HL-60/S4 treated with retinoic acid at 250 ng/mL for 4 days and 3 days (cell line): ENCODE measurements at regions not wholly inside any gene's neighbourhood (a gene's known extent, or its start where the extent isn't known, plus 50 kb on each side); places are given as distances from the start of the nearest gene placed in this dataset.
"Not testable (repeated sequence)": the region's sequence is repeated elsewhere in the genome, so short reads cannot be mapped to it uniquely, and the experiment has no call there.

Source experiments
- in situ Hi-C: fragments of 300-500 bp; cut with MboI; formaldehyde crosslinking; loops from 2 replicates; pipeline ENCODE4 v1.7.0; 2022; ENCODE audit warnings: low sequenced_read_pairs

DNA sequence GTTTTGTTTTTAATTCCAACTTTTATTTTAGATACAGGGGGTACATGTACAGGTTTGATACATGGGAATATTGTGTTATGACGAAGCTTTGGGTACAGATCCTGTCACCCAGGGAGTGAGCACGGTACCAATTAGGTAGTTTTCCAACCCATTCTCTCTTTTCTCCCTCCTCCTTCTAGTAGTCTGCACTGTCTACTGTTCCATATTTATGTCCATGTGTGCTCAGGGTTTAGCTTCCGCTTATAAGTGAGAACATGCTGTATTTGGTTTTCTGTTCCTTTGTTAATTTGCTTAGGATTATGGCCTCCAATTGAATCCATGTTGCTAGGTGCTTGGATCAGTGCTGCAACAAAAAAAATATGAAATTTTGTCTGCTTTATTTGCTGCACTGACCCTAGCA is 659.3 kb upstream of the TMEFF2 start:
- in situ Hi-C loops, result no loop called here

DNA sequence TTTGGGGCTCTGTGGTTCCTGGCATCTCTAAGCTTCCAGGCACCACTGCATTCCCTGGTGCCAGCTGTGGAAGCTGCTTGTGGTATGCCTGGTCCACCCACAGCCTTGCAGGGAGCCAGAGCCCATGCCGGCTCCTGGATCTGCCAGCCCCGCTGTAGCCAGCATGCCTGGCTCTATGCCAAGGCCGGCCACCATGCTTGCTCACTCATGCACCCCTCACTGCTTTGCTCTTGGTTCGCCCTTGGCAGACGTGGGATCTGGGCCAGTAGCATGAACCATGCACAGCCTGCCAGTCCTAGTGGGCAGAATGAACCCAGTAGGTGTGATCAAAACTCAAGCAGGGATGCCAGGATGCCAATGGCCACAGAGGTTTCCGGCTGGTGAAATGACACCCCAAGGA is 634.2 kb upstream of the TMEFF2 start:
- in situ Hi-C loops, result no loop called here

DNA sequence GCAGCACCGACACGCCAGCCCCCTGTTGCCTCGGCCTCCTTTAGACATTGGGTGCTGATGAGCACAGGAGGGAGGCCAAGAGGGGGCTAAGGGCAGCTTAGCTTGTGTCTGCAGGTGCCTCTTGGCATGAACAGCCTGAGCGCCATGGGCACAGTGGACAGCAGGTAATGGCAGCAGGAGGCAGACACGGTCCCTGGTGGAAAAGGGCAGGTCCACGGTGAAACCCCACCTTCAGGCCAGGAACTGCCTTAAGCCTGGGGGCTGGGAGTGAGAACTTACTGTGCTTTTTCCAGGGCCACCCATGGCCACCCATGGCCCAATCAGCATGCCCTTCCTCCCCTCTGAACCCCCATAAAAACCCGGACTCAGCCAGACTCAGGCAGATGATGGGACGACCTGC is 633.4 kb upstream of the TMEFF2 start:
- in situ Hi-C loops, result no loop called here

DNA sequence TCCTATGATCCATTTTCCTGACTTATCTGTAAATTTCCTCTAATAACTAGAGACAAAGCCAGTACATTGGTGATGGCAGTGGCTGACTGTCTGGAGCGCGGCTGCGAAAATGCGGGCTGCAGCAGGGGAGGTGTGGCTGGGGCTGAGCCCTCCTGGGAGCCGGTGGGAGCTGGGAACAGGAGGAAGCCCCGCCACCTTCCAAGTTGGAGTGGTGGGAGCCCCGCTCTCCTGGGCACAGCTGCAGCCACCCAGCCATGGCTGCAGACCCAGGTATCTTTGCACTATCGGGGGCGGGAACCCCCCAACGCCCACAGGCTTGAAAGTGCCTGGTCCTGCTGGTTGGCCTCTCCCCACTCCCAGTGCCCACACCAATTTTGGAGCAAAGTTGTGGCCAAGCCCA is 633.0 kb upstream of the TMEFF2 start:
- in situ Hi-C loops, result no loop called here

DNA sequence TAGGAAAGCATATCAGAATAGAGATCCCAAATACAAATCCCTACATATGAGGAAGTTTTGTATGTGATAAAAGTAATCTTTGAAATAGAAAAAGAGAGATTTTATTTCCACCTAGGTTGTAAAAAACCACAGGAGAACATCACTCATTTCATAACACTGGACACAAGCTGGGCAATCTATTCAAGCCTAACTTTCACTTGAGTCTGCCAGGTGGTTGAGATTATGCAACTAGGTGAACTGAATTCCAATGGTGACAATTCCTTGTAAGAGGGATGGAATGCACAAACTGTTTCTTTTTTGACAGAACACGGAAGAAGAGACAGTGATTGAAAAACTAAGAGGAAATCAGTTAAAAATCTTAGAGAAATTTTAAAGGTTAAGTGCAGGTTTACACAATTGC is 619.6 kb upstream of the TMEFF2 start:
- in situ Hi-C loops, result no loop called here

DNA sequence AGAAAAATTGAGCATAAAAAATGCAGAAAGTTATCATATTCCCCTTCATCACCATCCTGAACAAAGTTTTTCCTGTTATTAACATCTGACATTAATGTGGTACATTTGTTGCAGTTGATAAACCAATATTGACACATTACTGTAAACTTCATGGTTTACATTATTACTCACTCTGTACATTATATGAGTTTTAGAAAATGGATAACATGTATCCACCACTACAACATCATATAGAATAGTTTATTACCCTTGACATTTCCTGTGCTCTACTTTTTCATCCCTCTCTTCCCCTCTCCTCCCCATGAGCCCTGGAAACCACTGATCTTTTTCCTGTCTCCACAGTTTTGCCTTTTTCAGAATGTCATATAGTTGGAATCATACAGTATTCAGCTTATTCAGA is 618.6 kb upstream of the TMEFF2 start:
- in situ Hi-C loops, result no loop called here

DNA sequence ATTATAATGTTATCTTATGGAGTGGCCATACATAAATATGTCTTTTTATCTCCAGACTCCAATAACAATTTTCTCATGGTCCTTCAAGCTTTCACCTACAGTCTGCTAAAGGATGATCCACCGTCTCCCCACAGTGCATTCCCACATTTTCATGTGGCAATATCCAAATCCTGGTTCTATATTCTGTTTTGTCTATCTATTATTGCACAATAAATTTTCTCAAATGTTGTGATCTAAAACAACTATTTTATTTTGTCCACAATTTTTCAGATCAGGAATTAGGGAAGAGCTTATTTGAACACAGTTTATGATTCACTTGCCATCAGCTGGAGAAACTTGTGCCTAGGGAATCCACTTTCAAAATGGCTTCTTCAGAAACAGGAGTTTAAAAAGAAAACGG is 614.4 kb upstream of the TMEFF2 start:
- in situ Hi-C loops, result no loop called here

DNA sequence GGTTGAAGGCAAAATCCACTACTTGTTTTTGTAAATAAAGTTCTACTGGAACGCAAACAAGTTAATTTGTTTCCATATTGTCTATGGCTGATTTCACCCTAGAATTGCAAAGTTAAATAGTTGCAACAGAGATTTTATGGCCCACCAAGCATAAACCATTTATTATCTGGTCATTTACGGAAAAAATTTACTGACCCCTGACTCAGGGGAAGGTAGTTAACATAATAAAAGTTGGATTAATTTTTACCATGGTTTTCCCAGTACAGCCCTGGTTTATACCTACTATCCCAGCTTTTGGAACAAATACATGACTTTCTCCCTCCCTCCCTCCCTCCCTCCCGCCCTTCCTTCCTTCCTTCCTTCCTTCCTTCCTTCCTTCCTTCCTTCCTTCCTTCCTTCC is 588.9 kb upstream of the TMEFF2 start:
- in situ Hi-C loops, result no loop called here

DNA sequence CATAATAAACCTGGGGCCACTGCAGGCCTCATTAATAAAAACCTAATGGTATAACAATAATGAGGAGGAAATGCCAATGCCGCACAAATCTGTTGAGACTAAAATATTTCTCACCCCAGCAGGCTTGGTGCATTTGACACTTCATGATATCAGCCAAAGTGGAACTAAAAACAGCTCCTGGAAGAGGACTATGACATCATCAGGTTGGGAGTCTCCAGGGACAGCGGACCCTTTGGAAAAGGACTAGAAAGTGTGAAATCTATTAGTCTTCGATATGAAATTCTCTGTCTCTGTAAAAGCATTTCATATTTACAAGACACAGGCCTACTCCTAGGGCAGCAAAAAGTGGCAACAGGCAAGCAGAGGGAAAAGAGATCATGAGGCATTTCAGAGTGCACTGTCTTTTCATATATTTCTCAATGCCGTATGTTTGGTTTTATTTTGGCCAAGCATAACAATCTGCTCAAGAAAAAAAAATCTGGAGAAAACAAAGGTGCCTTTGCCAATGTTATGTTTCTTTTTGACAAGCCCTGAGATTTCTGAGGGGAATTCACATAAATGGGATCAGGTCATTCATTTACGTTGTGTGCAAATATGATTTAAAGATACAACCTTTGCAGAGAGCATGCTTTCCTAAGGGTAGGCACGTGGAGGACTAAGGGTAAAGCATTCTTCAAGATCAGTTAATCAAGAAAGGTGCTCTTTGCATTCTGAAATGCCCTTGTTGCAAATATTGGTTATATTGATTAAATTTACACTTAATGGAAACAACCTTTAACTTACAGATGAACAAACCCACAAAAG is 580.9 kb upstream of the TMEFF2 start:
- in situ Hi-C loops, result no loop called here

DNA sequence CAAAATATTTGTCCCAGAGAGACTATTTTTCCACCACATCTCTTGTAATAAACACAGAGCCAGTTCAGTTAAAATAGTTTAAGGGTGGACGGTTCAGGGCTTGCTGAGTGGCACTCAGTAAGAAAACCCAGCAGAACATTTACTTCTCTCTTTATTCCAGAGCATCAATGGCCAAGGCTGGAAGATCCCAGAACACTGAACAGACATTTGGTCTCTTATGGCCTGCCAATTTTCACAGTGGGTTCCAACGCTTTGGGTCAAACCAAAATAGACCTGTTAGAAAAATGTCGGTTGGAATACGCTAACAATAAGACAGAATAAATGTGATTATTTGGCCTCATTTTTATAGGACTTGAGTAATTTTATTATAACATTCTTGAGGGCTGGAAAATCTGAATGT is 580.3 kb upstream of the TMEFF2 start:
- in situ Hi-C loops, result no loop called here

DNA sequence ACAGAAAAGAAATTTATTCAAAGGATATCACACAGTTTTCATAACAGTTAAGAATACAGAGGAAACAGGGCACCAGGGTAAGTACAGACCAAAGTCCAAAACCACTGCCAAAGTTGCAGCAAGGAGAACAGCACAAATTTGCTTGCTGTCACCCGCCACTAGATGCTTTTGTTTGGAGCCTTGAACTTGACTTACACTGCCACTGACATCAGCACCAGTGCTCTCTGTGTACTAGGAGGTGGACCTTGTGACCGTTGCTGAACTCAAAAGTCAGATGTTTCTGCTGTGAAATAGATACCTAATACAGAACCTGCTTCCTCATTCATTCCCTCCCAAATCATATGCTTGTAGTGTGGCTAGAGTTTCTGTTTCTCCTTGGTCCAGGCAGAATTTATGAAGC is 578.3 kb upstream of the TMEFF2 start:
- in situ Hi-C loops, result no loop called here

DNA sequence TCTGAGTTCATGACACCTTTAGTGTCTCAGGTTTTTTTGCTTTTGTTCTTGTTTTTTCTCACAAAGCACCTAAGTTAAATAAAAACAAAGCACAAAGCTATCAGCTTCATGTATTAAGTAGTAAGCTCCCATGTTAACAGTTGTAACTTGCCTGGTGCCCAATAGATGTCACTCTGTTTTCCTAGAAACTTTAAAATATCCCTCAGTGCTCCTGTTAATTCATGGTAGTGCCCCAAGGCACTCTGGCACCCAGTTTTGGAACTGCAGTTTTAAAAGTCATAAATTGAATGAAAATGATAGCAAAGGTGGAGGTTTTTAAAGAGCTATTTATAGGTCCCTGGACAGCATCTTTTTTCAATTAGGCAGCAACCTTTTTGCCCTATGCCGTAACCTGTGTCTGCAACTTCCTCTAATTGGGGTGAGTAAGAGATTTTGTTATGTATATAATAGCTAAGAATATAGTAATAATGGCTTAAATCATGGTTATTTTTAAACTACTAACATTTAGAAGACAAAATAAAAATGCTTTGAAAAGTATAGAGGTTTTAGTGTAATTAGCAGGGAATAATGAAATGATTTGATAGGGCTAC is 555.0 kb upstream of the TMEFF2 start:
- in situ Hi-C loops, result no loop called here

DNA sequence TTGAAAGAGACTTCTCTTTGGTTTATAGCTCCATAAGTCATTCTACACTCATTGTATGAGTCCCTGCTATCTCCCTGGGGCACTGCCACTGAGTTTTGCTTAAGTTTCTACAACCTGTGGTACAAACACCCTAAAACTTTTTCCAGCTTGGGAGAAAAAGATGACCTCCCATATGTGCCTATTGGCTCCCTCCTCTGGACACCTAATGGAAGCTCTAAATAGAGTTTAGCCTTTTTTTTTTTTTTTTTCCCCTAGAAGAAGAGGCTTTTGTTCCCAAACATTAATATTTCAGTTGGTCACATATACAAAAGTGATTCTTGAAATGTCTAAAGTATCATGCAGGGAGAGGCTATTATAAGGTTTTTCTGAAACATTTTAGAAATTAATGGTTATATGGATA is 547.2 kb upstream of the TMEFF2 start:
- in situ Hi-C loops, result no loop called here

DNA sequence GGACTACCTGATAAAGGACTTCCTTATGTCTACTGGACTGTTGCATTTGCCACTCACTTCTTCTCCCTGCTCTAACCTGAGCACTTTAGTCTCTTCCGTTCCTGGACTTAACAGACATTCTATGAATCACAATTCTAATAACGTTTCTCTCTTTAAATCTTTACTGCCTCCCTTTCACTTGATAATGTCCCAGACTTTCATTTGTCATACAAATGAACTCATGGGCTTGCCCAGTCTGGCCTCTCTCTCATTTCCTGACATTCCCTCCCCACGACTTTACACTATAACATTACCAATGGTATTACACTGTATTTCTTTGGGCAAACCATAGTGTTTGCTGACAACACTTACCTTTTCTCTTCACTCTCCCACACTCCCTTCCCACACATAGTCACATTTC is 540.7 kb upstream of the TMEFF2 start:
- in situ Hi-C loops, result no loop called here

DNA sequence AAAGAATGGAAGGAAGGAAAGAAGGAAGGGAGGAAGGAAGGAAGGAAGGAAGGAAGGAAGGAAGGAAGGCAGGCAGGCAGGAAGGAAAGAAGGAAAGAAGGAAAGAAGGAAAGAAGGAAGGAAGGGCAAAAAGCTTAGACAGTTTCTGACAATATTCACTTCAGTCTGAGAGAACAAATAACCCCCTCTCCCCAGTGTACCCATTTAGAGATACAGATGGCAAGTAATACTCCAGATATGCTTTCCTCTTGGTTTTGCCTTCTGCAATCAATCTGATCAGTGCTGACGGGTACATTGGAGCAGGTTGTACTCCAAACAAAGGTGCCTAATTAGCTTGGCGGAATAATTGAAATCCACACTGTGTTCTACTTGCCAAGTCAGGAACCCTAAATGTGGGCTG is 534.6 kb upstream of the TMEFF2 start:
- in situ Hi-C loops, result no loop called here

DNA sequence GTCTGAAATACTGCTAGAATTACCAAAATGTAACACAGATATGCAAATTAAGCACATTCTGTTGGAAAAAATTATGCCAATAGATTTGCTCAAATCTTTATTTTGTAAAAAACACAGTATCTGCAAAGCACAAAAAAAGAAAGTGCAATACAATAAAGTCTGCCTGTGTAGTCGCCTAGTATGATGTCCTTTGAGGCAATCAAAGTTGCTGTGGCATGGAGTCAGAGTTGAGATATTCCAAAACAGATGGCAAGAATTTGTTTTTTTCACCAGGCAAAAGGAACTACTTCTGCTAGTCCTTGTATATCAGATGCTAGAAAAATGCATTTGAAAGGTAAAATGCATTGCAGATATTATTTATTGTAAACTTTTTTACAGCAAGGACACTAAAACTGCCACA is 531.3 kb upstream of the TMEFF2 start:
- in situ Hi-C loops, result no loop called here

DNA sequence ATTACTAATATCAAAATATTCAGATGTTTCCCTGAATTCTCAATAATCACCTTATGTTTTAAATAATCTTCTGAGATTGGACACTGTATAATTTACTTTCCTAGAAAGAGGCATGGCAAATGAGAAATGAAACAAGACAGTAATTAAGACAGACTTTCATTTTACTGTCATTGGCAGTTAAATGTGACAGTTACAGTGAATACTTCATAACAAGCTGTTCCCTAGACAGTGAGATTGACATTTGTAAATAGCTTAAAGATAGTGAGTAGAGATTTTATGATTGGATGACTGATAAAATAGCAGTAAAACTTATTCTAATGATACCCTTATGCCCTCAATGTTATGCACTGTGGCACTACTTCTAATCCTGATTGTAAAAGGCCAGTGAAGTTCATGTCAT is 524.9 kb upstream of the TMEFF2 start:
- in situ Hi-C loops, result no loop called here

DNA sequence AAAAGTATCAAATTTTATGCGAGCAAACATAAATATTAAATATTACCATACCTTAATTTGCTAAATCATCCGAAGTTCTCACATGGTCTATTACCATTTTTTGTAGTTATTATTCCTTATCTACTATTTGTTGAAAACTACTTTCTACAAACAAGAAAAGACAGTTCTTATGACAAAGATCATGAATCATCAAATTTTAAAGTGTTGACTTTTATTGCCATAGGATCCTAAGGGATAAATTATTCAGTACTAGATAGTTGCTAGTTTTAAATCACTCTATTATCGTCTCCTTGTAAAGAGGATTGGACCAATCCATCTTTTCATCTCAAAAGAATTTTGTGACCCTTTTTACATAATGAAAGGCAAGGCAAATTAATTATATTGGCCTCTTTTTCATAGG is 523.6 kb upstream of the TMEFF2 start:
- in situ Hi-C loops, result no loop called here

DNA sequence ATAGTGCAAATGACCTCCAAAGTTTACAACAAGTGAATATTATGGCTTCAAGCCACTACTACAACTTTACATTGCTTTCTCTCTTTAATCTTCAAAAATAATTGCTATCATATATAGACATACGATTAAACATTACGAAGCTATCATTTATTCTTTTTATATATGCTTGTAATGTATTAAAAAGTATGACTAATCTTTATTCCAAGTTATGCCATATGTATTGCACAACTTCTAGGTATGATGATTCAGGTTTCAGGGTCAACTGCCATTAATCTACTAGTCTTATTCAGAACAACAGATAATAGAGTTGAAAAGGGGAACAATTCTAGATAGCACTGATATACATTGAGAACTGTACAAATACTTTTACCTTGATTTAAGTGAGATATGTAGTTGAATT is 506.2 kb upstream of the TMEFF2 start:
- in situ Hi-C loops, result no loop called here

DNA sequence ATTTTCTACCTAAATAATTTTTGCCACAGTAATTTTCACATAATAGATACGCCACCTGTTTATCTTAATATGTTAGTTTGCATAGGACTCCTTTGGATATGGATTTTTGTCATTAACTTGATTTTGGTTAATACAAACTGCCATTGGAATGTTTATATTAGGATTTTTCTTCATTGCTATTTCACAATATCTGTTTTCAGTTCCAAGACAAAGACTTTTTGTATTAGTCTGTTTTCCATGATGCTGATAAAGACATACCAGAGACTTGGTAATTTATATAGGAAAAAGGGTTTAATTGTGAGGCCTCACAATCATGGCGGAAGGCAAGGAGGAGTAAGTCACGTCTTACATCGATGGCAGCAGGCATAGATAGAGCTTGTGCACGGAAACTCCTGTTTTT is 503.1 kb upstream of the TMEFF2 start:
- in situ Hi-C loops, result no loop called here

DNA sequence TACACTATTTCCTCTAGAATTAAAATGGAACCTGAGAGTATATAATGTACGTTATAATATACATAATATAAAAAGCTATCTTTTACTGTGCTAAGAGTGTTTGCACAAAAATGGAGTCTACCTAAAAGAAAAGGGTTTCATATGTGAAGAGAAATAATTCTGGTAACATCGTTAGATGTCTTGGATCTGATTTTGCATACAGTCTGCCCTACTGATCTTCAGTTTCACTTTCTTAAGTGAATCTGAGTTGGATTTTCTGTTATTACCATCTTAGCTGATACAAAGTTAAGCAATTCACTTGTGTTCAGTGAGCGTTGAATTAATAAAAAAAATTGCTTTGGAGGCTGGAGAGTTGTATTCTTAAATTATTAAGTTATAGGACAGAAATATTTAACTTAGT is 502.1 kb upstream of the TMEFF2 start:
- in situ Hi-C loops, result no loop called here

DNA sequence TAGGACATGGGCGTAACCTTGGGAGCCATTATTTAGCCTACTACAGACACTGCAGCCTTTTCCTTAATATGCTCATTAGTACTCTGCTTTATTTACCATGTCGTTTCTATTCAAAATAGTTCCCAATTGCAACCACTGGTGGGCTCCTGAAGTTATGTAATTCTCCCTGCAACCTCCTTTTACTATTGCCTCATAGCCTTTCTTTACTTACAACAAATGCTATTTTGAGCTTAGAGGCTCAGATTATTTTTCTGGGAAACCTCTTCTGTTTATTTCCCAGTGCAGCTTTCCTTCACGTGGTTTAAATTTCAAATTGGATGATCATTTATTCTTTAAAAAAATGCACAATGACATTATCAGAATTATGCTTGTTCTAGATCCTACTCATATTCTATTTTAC is 492.3 kb upstream of the TMEFF2 start:
- in situ Hi-C loops, result no loop called here

DNA sequence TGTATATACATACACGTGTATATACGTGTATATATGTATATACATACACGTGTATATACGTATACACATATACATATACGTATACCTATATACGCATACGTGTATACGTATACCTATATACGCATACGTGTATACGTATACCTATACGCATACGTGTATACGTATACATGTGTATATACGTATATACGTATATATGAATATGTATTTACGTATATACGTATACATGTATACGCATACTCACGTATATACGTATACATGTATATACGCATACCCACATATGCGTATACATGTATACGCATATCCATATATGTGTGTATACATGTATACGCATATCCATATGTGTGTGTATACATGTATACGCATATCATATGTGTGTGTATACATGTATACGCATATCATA is 487.8 kb upstream of the TMEFF2 start:
- in situ Hi-C loops, result not testable (repeated sequence)
